Vagina (tissue), 2 donors: ENCODE measurements at regions not wholly inside any gene's neighbourhood (a gene's known extent, or its start where the extent isn't known, plus 50 kb on each side); places are given as distances from the start of the nearest gene placed in this dataset.

Source experiments
- POLR2A ChIP-seq, 2 donors: fragments of 450-650 bp; IDR thresholded peaks; one replicate each; pipeline ENCODE4 v1.6.1; 2017; ENCODE audit warnings: antibody characterized with exemption in 2 of 2, mild to moderate bottlenecking in 2 of 2, moderate library complexity in 2 of 2
- TF ChIP-seq, protein P1 (sequence below), 3 experiments: fragments of 450-650 bp in 2 of 3; fragments of 200-600 bp in 1 of 3; sonication (generic) in 1 of 3; IDR thresholded peaks; one replicate each; pipeline ENCODE4 v1.5.1; 2017 to 2019; ENCODE audit warnings: antibody characterized with exemption in 3 of 3, mild to moderate bottlenecking in 2 of 3, moderate library complexity in 2 of 3

DNA sequence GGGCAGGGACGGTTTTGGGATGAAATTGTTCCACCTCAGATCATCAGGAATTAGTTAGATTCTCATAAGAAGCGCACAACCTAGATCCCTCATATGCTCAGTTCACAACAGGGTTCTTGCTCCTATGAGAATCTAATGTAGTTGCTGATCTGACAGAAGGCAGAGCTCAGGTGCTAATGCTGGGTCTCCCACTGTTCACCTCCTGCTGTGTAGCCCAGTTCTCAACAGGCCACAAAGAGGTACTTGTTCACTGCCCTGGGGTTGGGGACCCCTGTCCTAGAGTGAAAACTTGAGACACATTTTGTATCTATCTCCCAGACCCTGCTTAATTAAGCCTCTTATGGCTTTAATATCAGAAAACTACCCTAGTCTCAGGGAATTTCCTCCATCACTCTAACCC, 966.0 kb downstream of the PCDH17 start:
- TF ChIP-seq, protein P1, sequence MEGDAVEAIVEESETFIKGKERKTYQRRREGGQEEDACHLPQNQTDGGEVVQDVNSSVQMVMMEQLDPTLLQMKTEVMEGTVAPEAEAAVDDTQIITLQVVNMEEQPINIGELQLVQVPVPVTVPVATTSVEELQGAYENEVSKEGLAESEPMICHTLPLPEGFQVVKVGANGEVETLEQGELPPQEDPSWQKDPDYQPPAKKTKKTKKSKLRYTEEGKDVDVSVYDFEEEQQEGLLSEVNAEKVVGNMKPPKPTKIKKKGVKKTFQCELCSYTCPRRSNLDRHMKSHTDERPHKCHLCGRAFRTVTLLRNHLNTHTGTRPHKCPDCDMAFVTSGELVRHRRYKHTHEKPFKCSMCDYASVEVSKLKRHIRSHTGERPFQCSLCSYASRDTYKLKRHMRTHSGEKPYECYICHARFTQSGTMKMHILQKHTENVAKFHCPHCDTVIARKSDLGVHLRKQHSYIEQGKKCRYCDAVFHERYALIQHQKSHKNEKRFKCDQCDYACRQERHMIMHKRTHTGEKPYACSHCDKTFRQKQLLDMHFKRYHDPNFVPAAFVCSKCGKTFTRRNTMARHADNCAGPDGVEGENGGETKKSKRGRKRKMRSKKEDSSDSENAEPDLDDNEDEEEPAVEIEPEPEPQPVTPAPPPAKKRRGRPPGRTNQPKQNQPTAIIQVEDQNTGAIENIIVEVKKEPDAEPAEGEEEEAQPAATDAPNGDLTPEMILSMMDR (IDR thresholded peaks at IDR 0.05), result no peak
- no peak for TF ChIP-seq POLR2A (IDR thresholded peaks at IDR 0.05)
